Subcutaneous abdominal adipose tissue (tissue), 5 donors: ENCODE measurements at regions not wholly inside any gene's neighbourhood (a gene's known extent, or its start where the extent isn't known, plus 50 kb on each side); places are given as distances from the start of the nearest gene placed in this dataset.

Experiments used
- H3K27ac ChIP-seq: one replicate; pipeline ENCODE4 v1.7.0; 2013; ENCODE audit warnings: low read depth, mild to moderate bottlenecking, inconsistent platforms, low read length, moderate library complexity
- H3K27me3 ChIP-seq, 5 donors: one replicate each; pipeline ENCODE4 v1.7.0; 2013; ENCODE audit warnings: low read length in 5 of 5, inconsistent platforms in 1 of 5; ENCODE audit not compliant: control insufficient read depth in 5 of 5, insufficient read depth in 4 of 5
- H3K36me3 ChIP-seq, 5 donors: one replicate each; pipeline ENCODE4 v1.7.0; 2013; ENCODE audit warnings: low read length in 5 of 5; ENCODE audit not compliant: control insufficient read depth in 5 of 5, insufficient read depth in 5 of 5
- H3K4me1 ChIP-seq, 5 donors: one replicate each; pipeline ENCODE4 v1.7.0; 2013; ENCODE audit warnings: low read length in 5 of 5, mild to moderate bottlenecking in 3 of 5, moderate library complexity in 1 of 5; ENCODE audit not compliant: control insufficient read depth in 5 of 5, insufficient read depth in 5 of 5
- H3K4me3 ChIP-seq, 5 donors: one replicate each; pipeline ENCODE4 v1.7.0; 2013; ENCODE audit warnings: low read length in 5 of 5, low read depth in 1 of 5
- H3K9ac ChIP-seq, 5 donors: one replicate each; pipeline ENCODE4 v1.7.0; 2013; ENCODE audit warnings: low read length in 5 of 5, mild to moderate bottlenecking in 4 of 5, moderate library complexity in 3 of 5
- H3K9me3 ChIP-seq, 5 donors: one replicate each; pipeline ENCODE4 v1.7.0; 2013; ENCODE audit warnings: low read length in 5 of 5; ENCODE audit not compliant: control insufficient read depth in 5 of 5
- donor health status: healthy.
- donor health status: healthy.
- donor health status: healthy.
- donor health status: healthy.
- donor health status: healthy.

DNA sequence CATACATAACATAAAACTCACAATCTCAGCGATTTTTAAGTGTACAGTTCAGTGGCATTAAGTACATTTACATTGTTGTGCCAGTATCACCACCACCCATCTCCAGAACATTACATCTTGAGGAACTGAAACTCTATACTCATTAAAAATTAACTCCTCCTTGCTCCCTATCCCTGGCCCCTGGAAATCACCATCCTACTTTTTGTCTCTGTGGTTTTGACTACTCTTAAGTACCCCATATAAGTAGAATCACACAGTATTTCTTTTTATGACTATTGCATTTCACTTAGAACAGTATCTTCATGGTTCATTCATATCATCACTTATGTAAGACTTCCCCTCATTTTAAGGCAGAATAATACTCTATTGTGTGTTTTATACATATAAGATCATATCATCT lies 1108.1 kb downstream of the GRIK2 start:
- Histone ChIP-seq H3K9me3 (peaks cover 0 to 4% (median 0%) of the 10 kb centered on the region in 5 donors), H3K4me1 (no peaks in the 10 kb centered on the region), H3K9ac (no peak overlapping the region)

DNA sequence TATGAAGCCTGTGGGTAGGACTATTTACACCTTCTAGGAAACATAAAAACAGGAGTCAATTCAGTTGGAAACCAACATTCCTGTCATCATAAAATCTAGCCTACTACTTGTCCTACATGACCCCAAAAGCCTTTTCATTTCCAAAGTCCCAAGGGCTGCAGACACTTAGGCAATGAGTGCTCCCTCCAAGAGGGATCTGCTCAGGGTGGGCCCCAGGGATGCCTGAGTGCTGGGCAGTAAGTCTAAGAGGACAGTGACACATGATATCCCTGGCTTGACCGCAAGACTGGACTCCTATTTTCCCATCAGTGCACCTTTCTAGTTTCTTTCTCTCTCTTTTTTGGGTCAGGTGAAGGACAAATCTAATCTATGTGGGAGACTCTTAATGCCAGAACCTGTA lies 1101.3 kb downstream of the GRIK2 start:
- H3K36me3 ChIP-seq = no peaks in the 10 kb centered on the region
- no peaks in the 10 kb centered on the region for H3K4me1 ChIP-seq
- no peak overlapping the region for H3K27ac ChIP-seq
- H3K27me3 ChIP-seq = no peaks in the 10 kb centered on the region
- H3K9ac ChIP-seq = no peak overlapping the region
- peaks cover 0 to 2% (median 0%) of the 10 kb centered on the region in 5 donors for H3K9me3 ChIP-seq
- H3K4me3 ChIP-seq = no peak overlapping the region

More for the DNA sequence above, 1108.1 kb downstream of the GRIK2 start:
- Histone ChIP-seq H3K4me3 (no peak overlapping the region), H3K36me3 (no peaks in the 10 kb centered on the region), H3K27ac (no peak overlapping the region), H3K27me3 (no peaks in the 10 kb centered on the region)

DNA sequence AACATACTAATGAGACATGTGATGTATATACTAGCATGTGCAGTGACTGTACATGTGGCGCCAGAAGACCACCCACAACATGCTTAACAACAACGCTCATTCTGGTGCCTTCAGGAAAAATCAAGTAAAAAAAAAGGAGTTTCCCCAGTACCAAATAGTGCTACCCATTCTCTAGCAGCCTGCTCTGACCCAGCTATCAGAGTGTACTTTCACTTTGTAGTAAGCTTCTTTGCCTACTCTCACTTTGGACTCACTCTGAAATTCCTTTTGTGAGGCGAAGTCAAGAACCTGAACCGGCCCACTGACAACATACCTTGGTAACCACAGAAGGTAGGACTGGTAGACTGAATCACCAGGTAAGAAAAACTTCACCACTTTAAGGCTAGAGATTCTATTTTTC lies 1100.0 kb downstream of the GRIK2 start:
- Histone ChIP-seq H3K4me1 (no peaks in the 10 kb centered on the region), H3K4me3 (no peak overlapping the region), H3K36me3 (no peaks in the 10 kb centered on the region), H3K27me3 (no peaks in the 10 kb centered on the region), H3K9me3 (peaks cover 0 to 2% (median 0%) of the 10 kb centered on the region in 5 donors), H3K27ac (no peak overlapping the region), H3K9ac (no peak overlapping the region)

DNA sequence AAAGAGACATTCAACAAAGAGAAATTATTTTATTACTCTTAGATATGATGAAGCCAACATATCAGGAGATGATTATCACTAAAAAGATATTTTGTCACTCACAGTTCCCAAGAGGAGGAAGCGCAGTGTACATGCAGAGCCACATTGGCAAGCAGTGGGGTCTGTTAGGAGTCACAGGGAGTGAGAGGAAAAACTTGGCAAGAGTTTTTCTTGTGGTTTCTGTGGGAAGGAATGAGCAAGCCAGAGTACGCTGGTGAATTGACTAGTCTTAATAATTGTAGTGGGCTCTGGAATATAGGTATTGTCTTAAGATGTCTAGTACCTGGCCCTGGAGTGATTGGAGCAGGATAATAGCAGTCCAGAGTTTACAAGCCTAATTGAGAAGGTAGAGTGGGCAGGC lies 1095.2 kb downstream of the GRIK2 start:
- H3K27ac ChIP-seq = no peak overlapping the region
- H3K4me3 ChIP-seq = no peak overlapping the region
- no peaks in the 10 kb centered on the region for H3K36me3 ChIP-seq
- no peaks in the 10 kb centered on the region for H3K4me1 ChIP-seq
- no peaks in the 10 kb centered on the region for H3K9me3 ChIP-seq
- no peak overlapping the region for H3K9ac ChIP-seq
- no peaks in the 10 kb centered on the region for H3K27me3 ChIP-seq

DNA sequence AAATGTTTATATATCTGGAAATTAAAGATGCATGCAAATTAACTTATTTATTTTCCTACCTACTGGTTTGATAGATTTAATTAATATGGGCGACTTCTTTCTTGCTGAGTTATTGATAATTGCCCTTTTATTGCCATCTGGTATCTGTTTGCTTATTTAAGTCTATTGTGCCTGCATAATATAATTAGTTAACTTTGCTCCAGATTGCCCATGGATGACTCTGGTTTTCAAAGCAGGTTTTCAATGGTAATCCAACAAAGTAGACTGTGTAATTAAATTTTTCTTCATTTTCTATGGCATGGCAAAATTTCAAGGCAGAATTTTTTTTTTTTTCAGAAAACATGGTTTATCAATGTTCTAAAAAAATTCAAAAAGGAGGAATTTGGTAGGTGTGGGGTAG lies 1092.0 kb downstream of the GRIK2 start:
- Histone ChIP-seq H3K9ac (no peak overlapping the region), H3K9me3 (no peaks in the 10 kb centered on the region)

DNA sequence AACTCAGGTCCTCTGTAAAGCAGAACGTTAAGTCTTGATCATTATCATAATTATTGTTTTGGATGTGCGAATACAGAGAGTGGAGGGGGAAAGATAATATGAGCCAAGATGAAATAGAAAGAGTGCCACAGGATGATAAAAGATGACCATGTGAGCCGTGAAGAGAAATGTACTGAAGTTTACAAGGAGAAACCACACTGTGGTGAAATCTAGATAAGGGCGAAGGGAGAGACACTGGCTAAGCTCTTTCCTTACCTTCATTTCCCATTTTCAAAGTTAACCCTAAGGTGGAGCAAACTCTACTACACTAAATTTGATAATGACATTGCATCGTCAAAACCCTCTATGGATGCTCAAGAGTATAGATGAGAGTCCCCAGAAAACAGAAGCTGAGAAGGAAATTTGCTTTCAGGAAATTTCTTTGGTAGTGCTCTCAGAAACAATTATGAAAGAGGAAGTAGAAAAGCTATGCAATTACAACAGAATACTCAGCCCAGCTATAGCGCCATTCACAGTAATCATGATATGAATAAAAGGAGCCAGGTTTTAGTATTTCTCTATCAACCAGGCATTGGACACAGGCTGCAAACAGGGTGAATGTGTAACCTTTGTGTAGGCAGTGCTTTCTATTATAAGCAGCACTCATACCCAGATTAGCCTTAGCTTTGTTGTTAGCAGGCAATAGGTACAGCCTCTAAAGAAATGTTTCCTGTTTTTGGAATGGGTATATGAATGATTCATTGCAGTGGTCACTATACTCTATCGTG lies 1080.7 kb downstream of the GRIK2 start:
- Histone ChIP-seq H3K4me1 (no peaks in the 10 kb centered on the region), H3K27ac (no peak overlapping the region), H3K9ac (no peak overlapping the region), H3K4me3 (no peak overlapping the region), H3K36me3 (no peaks in the 10 kb centered on the region), H3K9me3 (peaks cover 0 to 3% (median 0%) of the 10 kb centered on the region in 5 donors), H3K27me3 (no peaks in the 10 kb centered on the region)

More for the DNA sequence above, 1092.0 kb downstream of the GRIK2 start:
- no peak overlapping the region for H3K4me3 ChIP-seq
- H3K4me1 ChIP-seq = no peaks in the 10 kb centered on the region
- H3K27ac ChIP-seq = no peak overlapping the region
- H3K36me3 ChIP-seq = no peaks in the 10 kb centered on the region
- no peaks in the 10 kb centered on the region for H3K27me3 ChIP-seq

DNA sequence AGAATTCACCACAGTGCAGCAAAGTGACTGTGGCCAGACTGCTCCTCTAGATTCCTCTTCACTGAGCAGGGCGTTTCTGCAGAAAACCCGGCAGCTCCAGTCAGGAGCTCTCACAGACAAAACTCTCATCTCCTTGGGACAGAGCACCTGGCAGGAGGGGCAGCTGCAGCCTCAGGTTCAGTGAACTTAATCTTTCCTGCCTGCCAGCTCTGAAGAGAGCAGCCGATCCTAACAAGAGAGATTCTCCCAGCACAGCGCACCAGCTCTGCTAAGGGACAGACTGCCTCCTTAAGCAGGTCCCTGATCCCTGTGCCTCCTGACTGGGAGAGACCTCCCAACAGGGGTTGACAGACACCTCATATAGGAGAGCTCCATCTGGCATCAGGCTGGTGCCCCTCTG lies 1065.5 kb downstream of the GRIK2 start:
- Histone ChIP-seq H3K9ac (no peak overlapping the region), H3K27ac (no peak overlapping the region), H3K4me3 (no peak overlapping the region), H3K36me3 (no peaks in the 10 kb centered on the region), H3K9me3 (peaks cover 0 to 3% (median 0%) of the 10 kb centered on the region in 5 donors), H3K4me1 (no peaks in the 10 kb centered on the region), H3K27me3 (no peaks in the 10 kb centered on the region)

DNA sequence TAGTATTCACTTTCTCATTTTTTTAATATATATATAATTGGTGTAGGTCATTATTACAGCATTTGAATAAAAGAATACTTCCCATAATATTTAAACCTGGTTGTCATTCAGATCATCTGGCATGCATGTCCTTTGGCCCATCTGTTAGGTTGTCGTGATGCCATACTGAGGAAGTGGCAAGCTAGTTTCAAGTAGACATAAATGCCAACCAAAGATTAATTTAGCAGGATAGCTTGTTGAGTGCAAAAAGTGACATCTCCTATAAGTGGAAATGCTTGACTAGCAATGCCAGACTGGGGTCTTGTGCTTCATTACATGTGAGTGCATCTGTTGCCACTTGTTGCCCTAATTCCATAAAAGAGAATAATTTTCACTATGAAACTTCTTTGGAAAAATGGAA lies 1044.7 kb downstream of the GRIK2 start:
- H3K27ac ChIP-seq = no peak overlapping the region
- H3K9me3 ChIP-seq = no peaks in the 10 kb centered on the region
- H3K27me3 ChIP-seq = no peaks in the 10 kb centered on the region
- no peaks in the 10 kb centered on the region for H3K36me3 ChIP-seq
- H3K4me3 ChIP-seq = no peak overlapping the region
- H3K9ac ChIP-seq = no peak overlapping the region
- H3K4me1 ChIP-seq = no peaks in the 10 kb centered on the region

DNA sequence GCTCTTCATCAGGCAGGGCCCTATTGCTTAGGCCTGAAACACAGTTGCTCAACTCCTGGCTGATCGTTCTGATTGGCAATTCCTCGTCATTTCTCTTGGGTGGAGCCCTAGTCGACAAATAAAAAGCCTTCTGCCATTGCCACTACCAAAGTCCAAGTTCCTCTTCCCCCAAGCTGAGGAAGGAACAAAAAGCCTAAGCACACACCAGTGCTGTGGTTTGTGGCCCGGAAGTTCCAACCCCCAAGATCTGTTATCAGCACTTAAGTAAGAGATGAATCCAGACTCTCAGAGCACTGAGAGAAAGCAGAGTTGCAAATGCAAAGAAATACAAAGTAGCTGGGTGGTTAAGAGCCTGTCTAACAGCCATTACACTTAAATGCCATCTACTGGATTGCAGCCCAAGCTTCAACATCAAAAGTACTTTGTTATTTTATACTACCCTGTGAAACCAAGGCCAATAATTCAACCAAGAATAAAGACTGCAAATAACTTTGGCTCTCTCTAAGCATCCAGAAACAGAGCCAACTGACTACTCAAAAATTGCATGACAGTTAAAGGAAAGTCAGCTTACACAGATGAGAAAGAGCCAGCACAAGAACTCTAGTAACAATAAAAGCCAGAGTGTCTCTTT lies 1024.0 kb downstream of the GRIK2 start:
- H3K9ac ChIP-seq = no peak overlapping the region
- no peak overlapping the region for H3K4me3 ChIP-seq
- H3K36me3 ChIP-seq = no peaks in the 10 kb centered on the region
- H3K4me1 ChIP-seq = no peaks in the 10 kb centered on the region
- H3K27me3 ChIP-seq = no peaks in the 10 kb centered on the region
- no peak overlapping the region for H3K27ac ChIP-seq
- peaks cover 0 to 3% (median 0%) of the 10 kb centered on the region in 5 donors for H3K9me3 ChIP-seq

DNA sequence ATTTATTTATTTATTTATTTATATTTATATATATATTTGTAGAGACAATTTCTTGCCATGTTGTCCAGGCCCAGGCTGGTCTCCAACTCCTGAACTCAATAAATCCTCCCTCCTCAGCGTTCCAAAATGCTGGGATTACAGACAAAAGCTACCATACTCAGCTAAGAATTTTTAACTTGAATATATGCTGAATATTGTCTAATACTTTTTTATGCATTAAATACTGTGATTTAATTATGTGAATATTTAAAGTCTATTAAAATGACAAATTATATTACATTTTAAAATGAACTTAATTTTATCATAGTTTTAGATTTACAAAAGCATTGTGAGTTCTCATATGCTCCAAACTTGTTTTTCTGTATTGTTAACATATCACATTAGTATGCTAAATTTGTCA lies 1022.4 kb downstream of the GRIK2 start:
- no peaks in the 10 kb centered on the region for H3K4me1 ChIP-seq
- no peak overlapping the region for H3K4me3 ChIP-seq
- H3K27ac ChIP-seq = no peak overlapping the region
- H3K9me3 ChIP-seq = peaks cover 0 to 3% (median 0%) of the 10 kb centered on the region in 5 donors
- no peaks in the 10 kb centered on the region for H3K27me3 ChIP-seq
- no peaks in the 10 kb centered on the region for H3K36me3 ChIP-seq
- H3K9ac ChIP-seq = no peak overlapping the region
